ENCODE measurements at regions not wholly inside any gene's neighbourhood (a gene's known extent, or its start where the extent isn't known, plus 50 kb on each side); places are given as distances from the start of the nearest gene placed in this dataset.

- TF ChIP-seq FOXK2 (IDR thresholded peaks at IDR 0.05): no peak
- TF ChIP-seq SUZ12 (IDR thresholded peaks at IDR 0.05): no peak
- TF ChIP-seq FOXA1 (IDR thresholded peaks at IDR 0.05): no peak
- TF ChIP-seq FOXM1 (IDR thresholded peaks at IDR 0.05; ENCODE audit: borderline replicate concordance): no peak
- no peak for TF ChIP-seq TARDBP (IDR thresholded peaks at IDR 0.05)
- TF ChIP-seq LEF1 (IDR thresholded peaks at IDR 0.05; ENCODE audit: borderline replicate concordance): no peak
- TF ChIP-seq L3MBTL2 (conservative IDR thresholded peaks at IDR 0.05): no peak
- no peak for TF ChIP-seq ELF4 (IDR thresholded peaks at IDR 0.05)
- TF ChIP-seq CTBP1 (IDR thresholded peaks at IDR 0.05; ENCODE audit: borderline replicate concordance): no peak
- no peak for TF ChIP-seq BHLHE40 (IDR thresholded peaks at IDR 0.05; ENCODE audit: borderline replicate concordance)
- no peak for TF ChIP-seq ARNT (IDR thresholded peaks at IDR 0.05)
- no peak for TF ChIP-seq SP1 (IDR thresholded peaks at IDR 0.05)
These were observed 381.4 kb downstream of the DTWD2 start for GRCh38 chr5:118606940-118607339.

Data from HEK293T (cell line).